ENCODE measurements at regions not wholly inside any gene's neighbourhood (a gene's known extent, or its start where the extent isn't known, plus 50 kb on each side); places are given as distances from the start of the nearest gene placed in this dataset.

DNA sequence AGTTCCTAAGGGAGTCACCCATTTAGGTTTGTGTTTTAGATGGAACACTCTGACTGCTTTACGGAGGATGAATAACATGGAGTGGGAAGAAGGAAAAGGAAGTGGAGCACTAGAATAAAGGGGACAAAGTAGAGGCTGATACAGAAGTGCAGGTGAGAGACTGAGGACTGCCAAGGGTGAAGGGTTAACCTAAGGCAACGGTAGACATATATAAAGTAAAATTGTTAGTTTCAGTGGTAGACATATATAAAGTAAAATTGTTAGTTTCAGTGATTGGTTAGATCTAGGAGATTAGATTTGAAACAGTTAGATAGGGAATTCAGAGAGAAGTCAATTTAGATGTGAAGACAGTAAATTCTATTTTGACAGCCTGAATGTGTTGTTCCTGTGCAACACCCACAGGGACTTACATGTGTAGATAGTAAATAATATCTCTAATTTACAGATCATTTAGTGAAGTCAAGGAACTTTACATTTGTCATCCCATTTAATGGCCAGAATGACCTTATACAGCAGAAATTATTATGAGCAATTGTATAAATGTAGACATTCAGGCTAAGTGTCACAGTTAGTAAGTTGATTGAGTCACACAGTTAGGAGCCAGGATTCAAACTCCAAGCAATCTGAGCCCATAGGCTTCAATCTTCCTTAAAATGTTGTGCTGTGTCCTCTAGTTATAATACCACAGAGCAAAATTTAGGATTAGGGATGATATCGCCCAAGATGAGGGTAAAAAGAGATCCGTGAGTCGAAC, 270.8 kb upstream of the UBE2E3 start:
- in situ Hi-C loops (cut with MboI; ENCODE audit: low sequenced_read_pairs, unreplicated experiment): no loop called here
- TF ChIP-seq, protein P1, sequence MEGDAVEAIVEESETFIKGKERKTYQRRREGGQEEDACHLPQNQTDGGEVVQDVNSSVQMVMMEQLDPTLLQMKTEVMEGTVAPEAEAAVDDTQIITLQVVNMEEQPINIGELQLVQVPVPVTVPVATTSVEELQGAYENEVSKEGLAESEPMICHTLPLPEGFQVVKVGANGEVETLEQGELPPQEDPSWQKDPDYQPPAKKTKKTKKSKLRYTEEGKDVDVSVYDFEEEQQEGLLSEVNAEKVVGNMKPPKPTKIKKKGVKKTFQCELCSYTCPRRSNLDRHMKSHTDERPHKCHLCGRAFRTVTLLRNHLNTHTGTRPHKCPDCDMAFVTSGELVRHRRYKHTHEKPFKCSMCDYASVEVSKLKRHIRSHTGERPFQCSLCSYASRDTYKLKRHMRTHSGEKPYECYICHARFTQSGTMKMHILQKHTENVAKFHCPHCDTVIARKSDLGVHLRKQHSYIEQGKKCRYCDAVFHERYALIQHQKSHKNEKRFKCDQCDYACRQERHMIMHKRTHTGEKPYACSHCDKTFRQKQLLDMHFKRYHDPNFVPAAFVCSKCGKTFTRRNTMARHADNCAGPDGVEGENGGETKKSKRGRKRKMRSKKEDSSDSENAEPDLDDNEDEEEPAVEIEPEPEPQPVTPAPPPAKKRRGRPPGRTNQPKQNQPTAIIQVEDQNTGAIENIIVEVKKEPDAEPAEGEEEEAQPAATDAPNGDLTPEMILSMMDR (IDR thresholded peaks at IDR 0.05; ENCODE audit: borderline replicate concordance, control extremely low read depth, extremely low read depth, insufficient read depth, missing control alignments): no peak
- DNase-seq (ENCODE audit: low spot score): no peak

DNA sequence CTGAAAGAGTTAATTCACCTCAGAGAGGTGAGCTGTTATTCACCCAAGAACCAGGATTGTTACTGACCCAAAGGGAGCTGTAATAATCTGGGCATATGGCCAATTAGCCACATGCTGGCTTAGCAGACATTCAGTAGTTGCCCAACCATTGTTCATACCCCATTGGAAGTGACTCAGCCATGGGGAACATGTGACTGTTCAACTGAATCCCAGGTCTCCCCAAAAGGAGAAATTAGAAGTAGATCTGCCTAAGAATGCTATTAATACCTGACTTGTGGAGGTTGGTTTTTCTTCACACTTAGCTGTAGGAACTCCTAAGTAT, 272.6 kb upstream of the UBE2E3 start:
- TF ChIP-seq, protein P1 (IDR thresholded peaks at IDR 0.05; ENCODE audit: borderline replicate concordance, control extremely low read depth, extremely low read depth, insufficient read depth, missing control alignments): no peak
- in situ Hi-C loops (cut with MboI; ENCODE audit: low sequenced_read_pairs, unreplicated experiment): no loop called here
- no peak for DNase-seq (ENCODE audit: low spot score)

DNA sequence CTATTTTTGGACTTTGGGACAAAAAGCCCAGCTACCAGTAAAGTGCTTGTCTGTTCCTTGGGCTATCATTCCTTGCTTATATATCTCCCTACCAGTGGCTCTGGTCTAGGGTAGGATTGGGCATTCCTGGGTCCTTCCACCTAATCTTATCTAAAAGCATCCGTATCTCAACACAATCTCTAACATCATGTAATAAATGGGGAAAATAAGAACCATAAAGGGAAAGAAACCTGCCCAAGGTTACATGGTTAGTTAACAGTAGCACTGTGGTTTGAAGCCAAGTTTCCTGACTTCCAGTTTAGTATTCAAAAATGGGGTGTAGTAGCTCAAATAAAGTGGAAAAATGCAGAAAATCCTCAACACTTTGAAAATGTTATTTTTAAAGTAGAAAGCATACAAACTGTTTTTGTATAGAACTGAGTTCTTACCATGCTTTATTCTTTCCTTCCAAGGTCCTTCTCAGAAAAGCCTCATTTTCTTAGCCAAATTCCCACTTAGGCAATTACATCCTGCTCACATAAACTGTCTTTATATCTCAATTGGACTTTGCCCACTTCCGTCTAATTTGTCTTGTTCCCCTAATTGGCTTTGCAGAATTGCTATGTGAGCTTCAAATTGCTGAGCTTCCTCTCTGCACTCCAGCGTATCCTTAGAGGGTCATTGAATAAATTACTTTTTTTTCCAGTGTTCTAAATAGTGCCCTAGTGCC, 273.1 kb upstream of the UBE2E3 start:
- in situ Hi-C loops (cut with MboI; ENCODE audit: low sequenced_read_pairs, unreplicated experiment): no loop called here
- TF ChIP-seq, protein P1 (IDR thresholded peaks at IDR 0.05; ENCODE audit: borderline replicate concordance, control extremely low read depth, extremely low read depth, insufficient read depth, missing control alignments): no peak
- no peak for DNase-seq (ENCODE audit: low spot score)

DNA sequence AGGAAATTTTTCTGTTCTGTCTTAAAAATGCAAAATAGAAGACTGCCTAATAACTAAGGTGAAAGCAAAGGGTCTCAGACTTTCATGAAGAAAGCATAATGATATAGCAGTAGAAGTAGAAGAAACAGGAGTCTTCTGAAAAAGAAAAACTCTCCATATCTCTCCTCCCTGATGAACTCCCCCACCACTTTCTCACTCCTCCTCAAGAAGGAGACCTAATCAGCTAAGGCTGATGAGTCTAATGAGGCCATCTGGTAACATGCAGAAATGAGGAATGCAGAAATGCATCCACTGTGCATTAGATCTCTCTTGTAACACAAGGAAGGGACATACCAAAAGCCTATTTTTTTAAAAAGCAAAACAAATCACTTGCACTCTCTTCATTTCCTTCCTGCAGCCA, 273.7 kb upstream of the UBE2E3 start:
- TF ChIP-seq, protein P1 (IDR thresholded peaks at IDR 0.05; ENCODE audit: borderline replicate concordance, control extremely low read depth, extremely low read depth, insufficient read depth, missing control alignments): no peak
- in situ Hi-C loops (cut with MboI; ENCODE audit: low sequenced_read_pairs, unreplicated experiment): no loop called here
- DNase-seq (ENCODE audit: low spot score): no peak

DNA sequence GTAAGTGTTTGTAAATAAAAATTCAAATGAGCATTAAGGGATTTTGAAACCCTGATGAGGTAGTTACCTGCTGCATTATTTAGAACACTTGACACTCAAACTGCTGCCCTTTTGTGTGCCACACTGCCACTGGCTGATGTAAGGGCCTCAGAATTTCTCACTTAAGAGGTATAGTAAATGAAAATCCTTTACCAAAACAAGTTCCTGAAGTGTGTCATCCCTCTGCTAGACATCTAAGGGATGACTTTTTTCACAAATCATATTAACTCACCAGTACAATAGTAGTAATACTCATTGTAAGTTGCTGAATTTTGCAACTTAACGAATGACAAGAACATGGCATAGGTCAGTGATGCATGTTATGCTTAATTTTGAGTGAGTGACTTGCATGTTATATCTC, 274.9 kb upstream of the UBE2E3 start:
- no peak for DNase-seq (ENCODE audit: low spot score)
- in situ Hi-C loops (cut with MboI; ENCODE audit: low sequenced_read_pairs, unreplicated experiment): no loop called here
- TF ChIP-seq, protein P1 (IDR thresholded peaks at IDR 0.05; ENCODE audit: borderline replicate concordance, control extremely low read depth, extremely low read depth, insufficient read depth, missing control alignments): no peak

DNA sequence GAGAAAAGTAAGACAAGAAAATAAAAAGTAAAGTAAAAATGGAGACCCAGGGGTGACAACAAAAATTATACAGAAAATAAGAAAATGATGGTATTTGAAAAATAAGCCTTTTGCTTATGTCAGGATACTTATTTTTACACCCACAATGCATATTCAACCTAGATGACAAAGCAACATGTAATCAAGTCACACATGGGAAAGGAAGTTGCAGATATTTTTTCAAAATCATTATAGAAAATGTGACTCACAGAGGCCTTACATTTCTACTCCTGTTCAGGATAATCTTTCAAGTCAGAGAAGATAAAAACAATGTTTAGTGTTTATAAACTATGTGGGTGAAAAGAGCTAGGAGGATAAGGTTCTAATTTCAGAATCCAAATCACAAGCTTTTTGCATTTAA, 275.3 kb upstream of the UBE2E3 start:
- in situ Hi-C loops (cut with MboI; ENCODE audit: low sequenced_read_pairs, unreplicated experiment): no loop called here
- DNase-seq (ENCODE audit: low spot score): no peak
- TF ChIP-seq, protein P1 (IDR thresholded peaks at IDR 0.05; ENCODE audit: borderline replicate concordance, control extremely low read depth, extremely low read depth, insufficient read depth, missing control alignments): no peak

Data from GM13976 (cell line).